ENCODE measurements at regions not wholly inside any gene's neighbourhood (a gene's known extent, or its start where the extent isn't known, plus 50 kb on each side); places are given as distances from the start of the nearest gene placed in this dataset.

DNA sequence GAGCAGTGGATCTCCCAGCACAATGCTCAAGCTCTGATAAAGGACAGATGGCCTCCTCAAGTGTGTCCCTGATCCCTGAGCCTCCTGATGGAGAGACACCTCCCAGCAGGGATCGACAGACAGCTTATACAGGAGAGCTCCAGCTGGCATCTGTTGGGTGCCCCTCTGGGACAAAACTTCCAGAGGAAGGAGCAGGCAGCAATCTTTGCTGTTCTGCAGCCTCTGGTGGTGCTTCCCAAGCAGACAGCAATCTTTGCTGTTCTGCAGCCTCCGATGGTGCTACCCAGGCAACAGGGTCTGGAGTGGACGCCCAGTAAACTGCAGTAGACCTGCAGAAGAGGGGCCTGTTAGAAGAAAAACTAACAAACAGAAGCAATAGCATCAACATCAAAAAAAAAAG is 349.3 kb upstream of the SPRY2 start:
- TF ChIP-seq ZNF384 (IDR thresholded peaks at IDR 0.05) (no peak), SUZ12 (IDR thresholded peaks at IDR 0.05) (no peak), SP1 (IDR thresholded peaks at IDR 0.05) (no peak), ELF4 (IDR thresholded peaks at IDR 0.05) (no peak), FOXM1 (IDR thresholded peaks at IDR 0.05; ENCODE audit: borderline replicate concordance) (no peak), BHLHE40 (IDR thresholded peaks at IDR 0.05; ENCODE audit: borderline replicate concordance) (no peak), ARNT (IDR thresholded peaks at IDR 0.05) (no peak), HDGF (IDR thresholded peaks at IDR 0.05; ENCODE audit: borderline replicate concordance) (no peak), LEF1 (IDR thresholded peaks at IDR 0.05; ENCODE audit: borderline replicate concordance) (no peak), CTBP1 (IDR thresholded peaks at IDR 0.05; ENCODE audit: borderline replicate concordance) (no peak)
